GM19351 (cell line): ENCODE measurements at regions not wholly inside any gene's neighbourhood (a gene's known extent, or its start where the extent isn't known, plus 50 kb on each side); places are given as distances from the start of the nearest gene placed in this dataset.
"Not testable (repeated sequence)": the region's sequence is repeated elsewhere in the genome, so short reads cannot be mapped to it uniquely, and the experiment has no call there.

Experiments
- ATAC-seq: cut with Tn5 transposase; IDR thresholded peaks from one replicate; pipeline ENCODE4 v1.9.1; 2021; ENCODE audit warnings: mild to moderate bottlenecking, moderate library complexity; ENCODE audit not compliant: unreplicated experiment

DNA sequence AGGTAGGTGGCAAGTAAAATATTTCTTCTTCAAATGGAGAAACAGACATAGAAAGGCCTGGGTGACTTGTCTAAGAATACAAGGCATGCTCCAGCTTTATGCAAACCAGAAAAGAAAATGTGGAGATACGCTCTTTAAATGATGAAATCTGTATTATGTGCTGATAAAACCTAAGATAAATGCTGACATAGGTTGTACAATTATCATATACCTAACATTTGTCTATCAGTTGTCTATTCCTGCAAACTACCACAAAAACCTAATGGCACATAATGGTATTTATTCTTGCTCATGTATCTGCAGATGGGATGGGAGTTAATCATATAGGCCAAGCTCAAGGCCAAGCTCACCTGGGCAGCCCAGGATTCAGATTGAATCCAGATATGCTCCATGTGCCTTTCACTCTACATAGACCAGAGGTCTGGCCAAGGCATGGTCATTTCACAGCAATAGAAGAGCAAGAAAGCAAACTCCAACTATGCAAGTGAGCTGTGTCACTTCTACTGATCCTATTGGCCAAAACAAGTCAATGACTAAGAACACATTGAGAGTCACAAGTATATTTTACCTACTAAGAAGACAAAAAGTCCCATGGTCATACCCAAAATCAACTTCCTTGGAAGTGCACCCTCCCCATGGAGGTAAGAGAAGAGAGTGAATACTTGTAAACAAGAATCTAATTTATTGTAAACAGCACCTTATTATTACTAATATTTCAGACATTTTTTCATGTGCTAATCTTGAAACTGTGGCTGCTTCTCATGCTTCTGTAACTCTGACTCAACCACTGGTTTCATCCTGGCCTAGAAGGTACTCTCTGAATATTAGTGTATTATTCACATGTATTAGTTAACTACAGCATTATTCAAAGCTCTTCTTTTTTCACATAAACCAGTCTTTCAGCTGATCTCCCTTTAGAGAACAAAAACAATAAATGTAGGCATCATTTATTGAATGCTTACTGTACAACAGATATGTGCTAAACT, 270.7 kb upstream of the SOX9 start:
- ATAC-seq: peak; percentile 63

DNA sequence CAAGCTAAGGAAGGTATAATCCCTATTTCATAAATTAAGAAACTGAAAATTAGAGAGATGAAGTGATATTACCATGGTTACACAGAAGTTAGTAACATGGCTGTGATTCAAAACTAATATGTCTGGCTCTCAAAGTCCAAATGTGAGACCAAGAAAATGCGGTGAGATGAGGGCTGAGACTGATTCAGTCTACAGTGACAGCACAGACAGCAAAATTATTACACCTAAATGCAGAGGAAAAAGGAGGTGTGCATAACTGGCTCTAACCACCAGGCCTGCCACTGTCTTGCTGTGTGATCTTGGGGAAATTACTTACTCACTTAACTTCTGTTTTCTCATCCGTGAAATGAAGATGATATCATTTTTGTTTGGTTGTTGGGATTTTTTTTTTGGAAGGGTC, 270.0 kb upstream of the SOX9 start:
- ATAC-seq: peak; percentile 56

DNA sequence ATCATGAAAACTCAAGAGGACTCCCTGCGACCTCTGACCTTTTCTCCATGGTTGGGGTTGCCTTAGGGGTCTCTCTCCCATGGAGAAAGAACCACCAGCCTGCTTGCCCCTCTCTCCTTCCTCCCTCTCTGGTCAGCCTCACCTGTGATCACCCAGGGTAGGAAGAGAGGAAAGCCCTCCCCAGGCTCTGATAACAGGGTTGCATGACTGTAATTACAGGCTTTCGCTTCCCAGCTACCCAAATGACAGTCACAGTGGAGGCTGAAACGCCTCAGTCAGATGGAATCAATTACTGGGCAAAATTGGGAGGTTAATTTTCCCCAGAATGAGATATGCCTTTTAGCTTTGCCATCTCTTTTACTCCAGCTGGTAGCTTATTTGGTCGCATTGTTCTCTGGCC, 265.8 kb upstream of the SOX9 start:
- no peak for ATAC-seq

DNA sequence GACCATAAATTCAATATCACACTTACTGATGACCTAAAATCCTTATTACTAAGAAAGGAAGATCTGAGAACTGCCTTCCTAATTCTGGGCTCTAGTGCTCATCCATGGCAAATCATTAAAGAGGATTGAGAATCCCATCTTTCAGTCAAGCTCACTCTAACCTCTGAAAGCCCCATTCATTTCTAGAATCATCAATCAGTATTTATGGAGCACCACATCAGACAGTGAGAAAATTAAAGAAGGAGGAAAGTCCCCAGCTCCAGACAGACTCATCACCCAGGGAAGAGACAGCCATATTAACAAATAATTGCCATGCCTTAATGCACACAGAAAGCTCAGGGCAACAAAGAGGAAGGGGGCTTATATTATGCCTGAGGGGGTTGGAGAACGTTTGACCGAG, 256.1 kb upstream of the SOX9 start:
- ATAC-seq: no peak

DNA sequence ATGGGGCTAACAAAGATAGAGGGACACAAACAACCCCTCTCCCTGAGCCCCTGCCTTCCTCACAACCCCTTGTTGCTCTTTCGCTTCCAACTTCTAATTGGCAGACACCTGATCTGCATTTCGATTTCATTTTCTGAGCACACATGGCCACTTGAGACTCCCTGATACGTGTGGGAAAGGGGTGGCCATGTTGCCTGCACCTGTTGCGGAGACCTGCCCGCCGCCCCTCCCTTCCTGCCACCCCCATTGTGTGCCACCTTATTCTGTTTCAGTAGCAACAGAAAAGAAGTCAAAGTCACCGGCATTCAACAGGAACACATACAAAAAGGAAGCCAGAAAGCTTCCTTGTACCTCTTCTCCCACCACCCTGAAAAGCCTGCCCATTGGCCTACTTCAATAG, 254.7 kb upstream of the SOX9 start:
- no peak for ATAC-seq

DNA sequence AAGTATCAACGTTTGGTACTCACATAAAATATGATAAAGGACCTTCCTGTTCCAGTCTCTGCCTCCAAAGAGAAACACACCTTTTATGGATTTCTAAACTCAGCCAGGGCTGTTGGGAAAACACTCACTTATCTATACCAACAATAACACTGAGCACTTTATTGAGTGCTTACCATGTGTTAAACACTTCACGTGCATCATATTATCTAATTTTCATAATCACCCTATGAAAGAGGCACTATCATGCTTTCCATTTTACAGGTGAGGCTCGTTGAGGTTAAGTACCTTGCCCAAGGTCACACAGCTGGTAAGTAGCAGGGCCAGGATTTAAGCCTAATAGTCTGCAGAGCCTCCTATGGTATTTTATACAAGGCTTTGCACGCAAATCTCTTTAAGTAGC, 251.5 kb upstream of the SOX9 start:
- ATAC-seq: no peak

DNA sequence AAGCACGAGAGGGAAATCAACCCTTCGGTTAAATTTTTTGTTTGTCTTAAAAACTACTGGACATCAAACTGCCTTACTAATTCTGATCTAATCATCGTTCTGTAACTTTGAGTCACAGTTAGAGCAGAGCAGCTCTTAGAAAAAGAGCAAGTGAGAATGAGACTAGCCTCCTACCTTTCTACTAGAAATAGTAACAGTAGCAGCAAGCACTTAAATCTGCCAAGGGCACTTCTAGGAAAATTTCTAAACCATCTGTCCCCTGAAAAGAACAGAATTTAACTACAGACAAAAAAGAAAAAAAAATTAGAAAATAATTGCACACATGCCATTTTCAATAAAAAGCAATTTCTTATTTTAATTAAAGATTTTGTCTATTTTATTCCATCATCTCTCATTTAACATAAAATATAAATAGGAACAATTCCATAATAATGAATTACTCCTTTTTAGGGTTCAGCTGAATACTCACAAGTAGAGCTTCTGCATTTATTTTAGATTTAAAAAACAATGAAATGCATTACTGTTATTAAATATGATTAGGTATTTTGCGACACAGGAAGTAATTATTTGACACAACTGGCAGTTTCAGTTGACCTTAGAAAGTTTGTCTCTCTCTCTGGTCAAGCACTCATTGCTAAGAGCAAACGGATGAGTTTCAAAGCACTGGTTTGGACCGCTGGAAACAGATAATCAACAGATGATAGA, 250.8 kb upstream of the SOX9 start:
- no peak for ATAC-seq

DNA sequence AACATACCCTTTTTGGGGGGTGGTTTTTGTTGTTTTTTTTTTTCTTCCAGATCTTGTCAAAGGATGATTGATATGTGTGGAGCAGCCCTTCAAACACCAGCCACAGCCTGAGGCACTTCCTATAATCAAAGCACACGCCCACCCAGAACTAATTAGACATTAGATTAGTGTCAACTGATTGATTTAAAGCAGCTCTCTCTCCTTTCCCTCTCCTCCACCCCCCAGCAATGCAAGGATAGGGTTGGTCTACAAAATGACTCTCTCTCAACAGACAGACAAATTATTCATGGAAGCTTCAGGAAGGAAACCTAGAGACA, 250.3 kb upstream of the SOX9 start:
- ATAC-seq: no peak

DNA sequence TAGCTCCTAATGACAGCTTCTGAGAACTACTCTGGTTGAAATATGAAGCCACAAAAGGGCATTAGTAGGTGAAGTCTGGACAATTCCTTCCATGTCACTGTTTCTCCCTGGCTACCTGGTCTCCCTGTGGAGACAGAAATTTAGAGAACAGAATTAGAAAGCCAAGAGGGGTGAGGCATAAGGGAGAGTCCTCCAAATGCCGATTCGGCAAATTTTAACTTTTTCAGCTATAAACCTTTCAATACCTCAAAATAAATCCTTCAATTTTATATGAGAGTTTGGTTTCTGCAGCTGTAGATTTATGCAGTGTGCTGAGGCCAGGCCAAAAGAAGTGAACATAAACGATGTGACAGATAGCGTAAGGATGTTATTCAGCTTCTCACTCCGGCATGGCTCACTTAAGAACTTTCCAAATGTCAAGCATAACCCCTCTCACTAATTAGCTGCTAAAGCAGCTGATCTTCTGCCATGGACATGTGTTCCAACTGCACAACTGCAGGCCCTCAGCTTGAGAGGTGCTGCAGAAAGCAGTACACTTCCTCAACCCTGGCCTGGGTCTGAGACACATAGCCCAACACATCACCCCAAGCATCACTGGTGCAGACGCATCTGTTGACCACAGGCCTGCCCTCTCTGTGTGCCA, 247.9 kb upstream of the SOX9 start:
- no peak for ATAC-seq

DNA sequence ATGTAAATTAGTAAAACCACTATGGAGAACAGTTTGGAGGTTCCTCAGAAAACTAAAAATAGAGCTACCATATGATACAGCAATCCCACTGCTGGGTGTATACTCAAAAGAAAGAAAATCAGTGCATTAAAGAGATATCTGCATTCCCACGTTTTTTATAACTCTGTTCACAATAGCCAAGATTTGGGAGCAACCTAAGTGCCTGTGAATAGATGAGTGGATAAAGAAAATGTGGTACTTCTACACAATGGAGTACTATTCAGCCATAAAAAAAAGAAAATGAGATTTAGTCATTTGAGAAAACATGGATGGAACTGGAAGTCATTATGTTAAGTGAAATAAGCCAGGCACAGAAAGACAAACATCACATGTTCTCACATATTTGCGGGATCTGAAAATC, 246.0 kb upstream of the SOX9 start:
- ATAC-seq: not testable (repeated sequence)

DNA sequence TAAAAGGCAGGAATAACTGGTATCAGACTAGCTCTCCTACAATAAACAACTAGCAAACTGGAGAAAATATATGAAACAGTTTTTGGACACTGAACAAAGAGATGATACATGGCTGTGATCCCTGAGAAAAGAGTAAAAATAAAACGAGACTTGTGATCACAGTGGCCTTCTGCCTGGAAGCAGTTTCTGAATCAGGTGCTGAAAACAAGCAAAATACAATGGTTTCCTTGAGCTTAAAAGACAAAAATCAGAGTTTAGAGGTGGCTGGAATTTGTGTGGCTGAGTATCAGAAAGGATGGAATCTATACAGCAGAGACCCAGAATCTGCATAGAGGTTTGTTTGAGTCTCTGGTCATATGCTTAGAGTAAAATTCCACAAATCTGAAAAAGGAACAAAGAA, 242.5 kb upstream of the SOX9 start:
- ATAC-seq: no peak

DNA sequence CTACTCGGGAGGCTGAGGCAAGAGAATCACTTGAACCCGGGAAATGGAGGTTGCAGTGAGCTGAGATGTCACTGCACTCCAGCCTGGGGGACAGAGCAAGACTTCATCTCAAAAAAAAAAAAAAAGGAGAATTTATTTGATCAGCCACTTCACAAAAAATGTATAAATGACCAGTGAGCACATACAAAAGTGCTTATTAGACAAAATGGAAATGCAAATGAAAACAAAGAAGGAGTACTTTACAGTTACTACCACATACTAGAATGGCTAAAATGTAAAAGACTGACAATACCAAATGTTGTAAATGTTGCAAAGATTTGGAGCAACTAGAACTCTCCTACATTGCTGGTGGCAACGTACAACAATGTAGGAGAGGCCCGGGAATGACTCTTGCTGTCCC, 241.8 kb upstream of the SOX9 start:
- no peak for ATAC-seq

DNA sequence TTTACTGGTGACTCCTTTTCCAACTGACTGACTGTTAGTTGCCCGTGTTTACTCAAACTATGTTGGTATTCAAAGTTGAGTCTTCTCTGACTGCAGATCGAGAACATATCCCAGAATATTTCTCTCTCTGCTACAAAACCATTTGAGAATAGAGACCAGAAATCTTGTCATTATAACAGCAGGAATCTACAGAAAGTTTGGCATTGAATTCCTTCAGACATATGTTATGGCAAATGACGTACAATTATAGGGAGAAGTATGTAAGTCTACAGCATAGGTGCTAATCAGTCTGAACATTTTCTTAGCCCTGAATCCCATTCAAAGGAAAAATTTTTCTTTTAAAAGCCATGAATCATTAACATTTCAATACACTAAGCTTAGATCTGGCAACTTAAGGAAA, 239.8 kb upstream of the SOX9 start:
- ATAC-seq: no peak

DNA sequence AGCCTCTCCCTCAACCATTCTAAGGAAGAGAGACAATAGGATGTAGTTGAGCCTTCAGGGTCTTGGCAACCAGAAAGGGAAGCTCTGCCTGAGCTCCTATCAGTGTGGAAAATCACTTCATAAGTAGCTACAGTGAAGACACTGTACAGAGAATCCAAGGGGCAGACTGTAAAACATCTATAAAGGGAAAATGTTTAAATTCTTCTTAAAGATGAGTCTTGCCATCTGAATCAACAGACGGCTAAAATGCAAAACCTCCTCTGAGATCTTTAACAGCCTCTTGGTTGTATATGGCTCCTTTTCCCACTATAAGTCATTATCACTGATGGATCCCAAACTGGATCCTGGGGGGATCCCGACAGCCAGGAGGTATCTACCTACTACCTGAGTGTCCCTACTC, 239.2 kb upstream of the SOX9 start:
- no peak for ATAC-seq

DNA sequence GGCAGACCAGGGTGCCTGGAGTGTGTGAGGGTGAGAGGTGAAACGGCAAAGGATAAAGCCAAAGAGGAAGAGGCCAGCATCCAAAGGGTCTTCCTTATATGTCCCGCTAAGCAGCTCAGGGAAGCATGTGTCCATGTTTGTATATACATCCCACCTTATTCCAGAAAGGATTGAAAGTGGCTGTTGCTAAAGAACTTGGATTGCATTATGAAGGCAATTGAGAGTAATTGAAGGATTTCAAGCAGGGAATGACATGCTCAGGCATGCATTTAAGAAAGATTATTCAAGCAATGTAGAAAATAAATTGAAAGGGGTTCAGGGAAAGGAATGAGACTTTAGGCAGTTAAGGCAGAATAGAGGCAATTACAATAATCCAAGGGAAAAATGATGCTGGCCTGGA, 237.6 kb upstream of the SOX9 start:
- no peak for ATAC-seq

DNA sequence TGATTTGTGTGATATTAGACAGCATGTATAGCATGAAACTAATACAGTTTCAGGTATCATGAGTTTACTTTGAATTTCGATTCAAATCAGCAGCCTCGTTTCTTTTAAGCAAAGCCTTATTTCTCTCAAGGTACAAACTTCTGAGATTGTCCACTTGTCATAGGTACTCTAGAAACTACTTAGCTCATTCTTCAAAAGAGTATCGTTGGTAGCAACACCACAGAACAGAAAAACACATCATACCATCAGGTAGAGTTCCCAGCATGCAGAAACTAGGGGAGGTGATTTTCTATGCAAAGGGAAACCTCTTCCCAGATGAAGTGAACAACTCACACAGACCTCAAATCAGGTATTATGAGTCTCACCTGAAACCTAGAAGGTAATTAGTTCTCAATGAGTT, 237.0 kb upstream of the SOX9 start:
- ATAC-seq: no peak

DNA sequence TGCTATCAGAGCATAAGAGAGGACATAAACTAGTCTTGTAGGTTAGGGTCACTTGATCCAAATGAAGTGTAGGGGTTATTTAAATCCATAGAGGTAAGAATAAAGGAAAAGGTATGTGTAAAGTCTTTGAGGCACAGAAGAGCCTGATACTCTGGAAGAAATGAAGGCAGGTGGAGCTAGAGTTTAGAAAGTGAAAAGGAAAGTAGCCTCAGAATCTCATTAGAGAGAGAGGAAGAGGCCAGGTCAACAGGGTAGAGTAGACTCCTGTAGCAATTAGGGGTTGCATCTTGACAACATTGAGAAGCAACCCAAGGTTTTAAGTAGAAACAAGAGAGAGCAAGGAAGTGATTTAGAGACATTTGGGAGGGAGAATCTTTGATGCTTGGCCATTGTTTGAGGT, 235.2 kb upstream of the SOX9 start:
- no peak for ATAC-seq

DNA sequence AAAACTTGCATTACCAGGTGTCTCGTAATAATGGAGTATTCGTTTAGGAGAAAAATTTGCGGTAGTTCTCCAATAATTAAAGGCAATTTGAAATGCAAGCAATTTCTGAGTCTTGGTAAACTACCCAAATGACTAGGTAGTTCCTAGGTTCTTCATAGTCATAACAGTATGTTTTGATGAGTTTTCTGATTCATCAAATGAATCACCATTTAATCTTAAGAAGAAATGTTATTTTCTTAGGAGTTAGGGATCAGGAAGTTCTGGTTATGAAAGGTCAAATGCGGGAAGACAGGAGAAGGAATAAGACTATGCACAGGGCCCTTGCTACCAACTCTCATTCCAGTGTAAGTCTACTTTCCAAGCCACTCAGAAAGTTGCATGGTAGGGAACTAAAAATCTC, 221.5 kb upstream of the SOX9 start:
- no peak for ATAC-seq

DNA sequence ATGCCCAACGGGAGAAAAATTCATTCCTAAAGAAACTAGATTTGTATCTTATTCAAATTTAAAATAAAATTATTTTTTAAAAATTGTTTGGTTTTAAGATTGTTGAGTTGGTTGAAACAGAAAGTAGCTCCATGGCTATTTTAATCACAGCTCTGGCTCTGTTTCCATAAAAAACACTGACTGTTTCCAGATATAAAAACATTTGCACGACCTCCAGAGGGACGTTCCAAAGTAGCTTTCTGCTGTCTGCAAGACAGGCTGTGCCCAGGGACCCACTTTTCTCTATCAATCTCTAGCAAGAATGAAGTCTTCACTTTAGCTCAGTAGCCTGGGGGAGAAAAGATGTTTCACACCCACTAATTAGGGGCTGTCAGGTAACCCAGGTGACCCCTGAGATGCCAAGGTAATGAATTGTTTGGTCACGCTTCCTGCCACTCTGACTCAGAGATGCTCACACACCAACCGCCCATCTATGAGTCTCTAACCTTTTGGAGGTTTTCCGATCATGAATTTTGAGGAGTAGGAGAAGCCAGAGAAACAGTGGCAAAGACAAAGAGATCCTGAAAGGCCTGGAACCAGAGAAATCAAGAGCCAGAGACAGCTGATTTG, 220.1 kb upstream of the SOX9 start:
- no peak for ATAC-seq

DNA sequence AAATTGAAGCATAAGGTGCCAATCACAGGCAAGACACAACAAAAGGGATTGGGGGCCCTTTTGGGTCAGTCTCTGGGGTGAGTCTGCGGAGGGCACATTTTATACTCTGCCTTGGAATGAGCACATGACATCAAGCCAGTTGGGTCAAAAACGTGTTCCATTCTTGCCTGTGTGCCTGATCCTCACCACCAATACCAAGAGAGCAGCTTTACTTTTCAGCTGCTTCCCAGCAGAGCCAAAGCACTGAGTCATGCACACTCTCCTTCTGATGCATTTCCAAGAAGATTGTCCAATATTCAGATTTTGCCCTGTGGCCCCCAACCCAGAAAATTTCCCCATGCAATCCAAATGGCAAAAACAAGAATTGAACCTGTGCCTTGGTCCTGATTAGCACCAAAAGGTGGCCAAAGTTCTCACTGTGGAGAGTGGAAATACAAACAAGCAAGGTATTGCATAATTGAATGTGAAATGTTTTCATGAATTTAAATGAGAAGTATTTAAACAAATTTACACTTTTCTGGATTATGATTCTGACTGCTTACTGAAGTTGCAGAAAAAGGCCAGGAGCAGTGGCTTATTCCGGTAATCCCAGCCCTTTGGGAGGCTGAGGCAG, 217.8 kb upstream of the SOX9 start:
- no peak for ATAC-seq

DNA sequence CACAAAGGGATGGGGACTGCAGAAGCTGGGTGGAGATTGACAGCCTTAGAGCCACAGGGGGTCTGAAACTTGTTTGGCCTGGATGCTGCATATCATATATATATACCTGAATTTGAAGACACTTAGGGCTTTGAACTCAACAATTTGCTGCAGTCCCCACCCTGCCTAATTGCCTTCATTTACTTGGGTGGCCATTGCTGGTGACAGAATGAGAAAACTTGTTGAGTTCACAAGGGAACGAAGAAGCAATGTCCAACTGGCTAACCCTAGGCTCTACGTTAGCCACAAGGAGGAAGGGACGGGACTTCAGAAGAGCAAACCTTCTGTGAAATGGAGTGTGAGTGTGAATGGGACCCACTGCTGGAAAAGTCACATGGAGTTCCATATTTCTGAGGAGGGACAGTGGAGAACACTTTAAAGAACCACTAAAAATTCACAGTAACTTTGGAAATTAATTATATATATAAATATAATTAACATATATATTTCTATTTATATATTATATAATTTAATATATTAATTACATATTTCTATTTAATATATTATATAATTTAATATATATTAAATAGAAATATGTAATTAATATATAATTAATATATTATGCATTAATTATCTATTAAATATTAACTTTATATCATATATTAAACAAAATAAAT, 215.3 kb upstream of the SOX9 start:
- ATAC-seq: no peak
